GM10248 (cell line): ENCODE measurements at regions not wholly inside any gene's neighbourhood (a gene's known extent, or its start where the extent isn't known, plus 50 kb on each side); places are given as distances from the start of the nearest gene placed in this dataset.

Experiments
- CTCF ChIA-PET: fragments of 300-600 bp; sonication (Branson Sonifier 250); formaldehyde crosslinking; extraction: SDS; loops from one replicate; lab custom pipeline; 2021; ENCODE audit warnings: antibody characterized with exemption; lab: Yijun Ruan, JAX
- POLR2A ChIA-PET: fragments of 350-650 bp; sonication (Branson Sonifier 250); formaldehyde crosslinking; extraction: SDS; loops from one replicate; lab custom pipeline; 2020; ENCODE audit warnings: antibody characterized with exemption; lab: Yijun Ruan, JAX
- DNase-seq: peaks from one replicate; pipeline ENCODE4 v3.0.0; 2012; ENCODE audit errors: extremely low spot score
- CTCF ChIP-seq: IDR thresholded peaks from 2 replicates; pipeline ENCODE4 v1.5.1; 2012; ENCODE audit warnings: mild to moderate bottlenecking, low read depth; ENCODE audit errors: extremely low read depth, missing control alignments, control extremely low read depth

- ChIA-PET POLR2A (no interaction called here), CTCF (no interaction called here)
- no peak for TF ChIP-seq CTCF
Measured at GRCh38 chr18:66999003-66999402, 395.1 kb upstream of the CDH19 start.

GRCh38 chr18:66995270-66995669 is 391.4 kb upstream of the CDH19 start:
- CTCF ChIA-PET = no interaction called here

More at GRCh38 chr18:66999003-66999402, 395.1 kb upstream of the CDH19 start:
- no peak for DNase-seq

DNA sequence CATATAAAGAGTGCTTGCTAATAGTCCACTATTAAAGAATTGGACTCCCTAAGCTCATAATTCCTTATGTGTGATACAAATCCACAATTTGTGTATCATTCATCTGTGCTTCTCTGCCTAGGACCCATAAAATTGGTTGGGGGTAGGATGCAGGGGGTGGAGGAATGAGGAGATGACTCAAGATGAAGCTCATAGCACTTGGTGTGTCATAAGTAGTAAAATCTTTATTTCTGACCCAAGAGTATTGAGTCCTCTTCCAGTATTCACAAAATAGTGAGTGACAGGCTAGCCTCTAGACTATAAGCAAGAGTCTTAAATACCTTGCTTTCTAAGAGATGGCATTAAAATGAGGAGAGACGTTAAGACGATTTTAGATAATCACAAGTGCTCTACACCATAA is 390.9 kb upstream of the CDH19 start:
- CTCF ChIA-PET = interaction anchor here (1.1 kb wide), 1 partner anchor 10 kb away, joined by 3 read pairs; no protein-coding TSS in a partner anchor
- TF ChIP-seq CTCF = no peak
- POLR2A ChIA-PET = no interaction called here
- DNase-seq = no peak

More at GRCh38 chr18:66995270-66995669, 391.4 kb upstream of the CDH19 start:
- no peak for TF ChIP-seq CTCF
- POLR2A ChIA-PET = no interaction called here
- no peak for DNase-seq

- ChIA-PET POLR2A (no interaction called here), CTCF (no interaction called here)
- TF ChIP-seq CTCF = no peak
- DNase-seq = no peak
Measured at GRCh38 chr18:66993492-66993891, 389.6 kb upstream of the CDH19 start.

GRCh38 chr18:66990909-66991308 is 387.0 kb upstream of the CDH19 start:
- ChIA-PET CTCF (no interaction called here), POLR2A (no interaction called here)
- TF ChIP-seq CTCF = no peak
- no peak for DNase-seq

GRCh38 chr18:66979009-66979408 is 375.1 kb upstream of the CDH19 start:
- ChIA-PET POLR2A (no interaction called here), CTCF (no interaction called here)
- no peak for DNase-seq
- no peak for TF ChIP-seq CTCF
